ENCODE measurements at regions not wholly inside any gene's neighbourhood (a gene's known extent, or its start where the extent isn't known, plus 50 kb on each side); places are given as distances from the start of the nearest gene placed in this dataset.
"Not testable (repeated sequence)": the region's sequence is repeated elsewhere in the genome, so short reads cannot be mapped to it uniquely, and the experiment has no call there.

GRCh38 chr7:25711940-25712339 is 440.1 kb upstream of the NFE2L3 start:
- no peak for DNase-seq (ENCODE audit: low read depth in 2 of 2)

GRCh38 chr7:25712500-25712899 is 439.5 kb upstream of the NFE2L3 start:
- DNase-seq (ENCODE audit: low read depth in 2 of 2): no peak

- DNase-seq (ENCODE audit: low read depth in 2 of 2): no peak
Measured at GRCh38 chr7:25714013-25714412, 438.0 kb upstream of the NFE2L3 start.

GRCh38 chr7:25716421-25716820 is 435.6 kb upstream of the NFE2L3 start:
- DNase-seq (ENCODE audit: low read depth in 2 of 2): no peak

- no peak for DNase-seq (ENCODE audit: low read depth in 2 of 2)
Measured at GRCh38 chr7:25718596-25718995, 433.4 kb upstream of the NFE2L3 start.

GRCh38 chr7:25719190-25719896 is 432.7 kb upstream of the NFE2L3 start:
- no peak for DNase-seq (ENCODE audit: low read depth in 2 of 2)

- no peak for DNase-seq (ENCODE audit: low read depth in 2 of 2)
Measured at GRCh38 chr7:25720427-25720826, 431.6 kb upstream of the NFE2L3 start.

- no peak for DNase-seq (ENCODE audit: low read depth in 2 of 2)
Measured at GRCh38 chr7:25722856-25723255, 429.1 kb upstream of the NFE2L3 start.

GRCh38 chr7:25725451-25725850 is 426.5 kb upstream of the NFE2L3 start:
- DNase-seq (ENCODE audit: low read depth in 2 of 2): no peak

GRCh38 chr7:25726170-25726780 is 425.7 kb upstream of the NFE2L3 start:
- no peak for DNase-seq (ENCODE audit: low read depth in 2 of 2)

- no peak for DNase-seq (ENCODE audit: low read depth in 2 of 2)
Measured at GRCh38 chr7:25726781-25727311, 425.2 kb upstream of the NFE2L3 start.

- no peak for DNase-seq (ENCODE audit: low read depth in 2 of 2)
Measured at GRCh38 chr7:25727446-25727845, 424.6 kb upstream of the NFE2L3 start.

GRCh38 chr7:25727876-25728275 is 424.1 kb upstream of the NFE2L3 start:
- DNase-seq (ENCODE audit: low read depth in 2 of 2): no peak

GRCh38 chr7:25731068-25731845 is 420.7 kb upstream of the NFE2L3 start:
- no peak for DNase-seq (ENCODE audit: low read depth in 2 of 2)

GRCh38 chr7:25731846-25732245 is 420.2 kb upstream of the NFE2L3 start:
- DNase-seq (ENCODE audit: low read depth in 2 of 2): no peak

GRCh38 chr7:25732766-25733217 is 419.2 kb upstream of the NFE2L3 start:
- DNase-seq (ENCODE audit: low read depth in 2 of 2): no peak

- no peak for DNase-seq (ENCODE audit: low read depth in 2 of 2)
Measured at GRCh38 chr7:25735674-25736242, 416.2 kb upstream of the NFE2L3 start.

- no peak for DNase-seq (ENCODE audit: low read depth in 2 of 2)
Measured at GRCh38 chr7:25738528-25738927, 413.5 kb upstream of the NFE2L3 start.

- no peak for DNase-seq (ENCODE audit: low read depth in 2 of 2)
Measured at GRCh38 chr7:25739143-25739542, 412.9 kb upstream of the NFE2L3 start.

- no peak for DNase-seq (ENCODE audit: low read depth in 2 of 2)
Measured at GRCh38 chr7:25742316-25742715, 409.7 kb upstream of the NFE2L3 start.

- not testable (repeated sequence) for DNase-seq (ENCODE audit: low read depth in 2 of 2)
Measured at GRCh38 chr7:25743670-25744451, 408.1 kb upstream of the NFE2L3 start.

Data from stimulated activated CD8-positive, alpha-beta memory T cell treated with anti-CD3 and anti-CD28 coated beads, Interleukin-15, amount 100 ng/mL, for 48 hours (primary cell).